Suprapubic skin (tissue), 4 donors: ENCODE measurements at regions not wholly inside any gene's neighbourhood (a gene's known extent, or its start where the extent isn't known, plus 50 kb on each side); places are given as distances from the start of the nearest gene placed in this dataset.

Experiments
- DNase-seq, 2 donors: peaks; one replicate each; pipeline ENCODE4 v3.0.0-alpha.2; 2019; ENCODE audit warnings: low spot score in 2 of 2
- H3K27ac ChIP-seq: fragments of 200-600 bp; sonication (generic); one replicate; pipeline ENCODE4 v1.5.1; 2019
- H3K27me3 ChIP-seq: fragments of 200-600 bp; sonication (generic); one replicate; pipeline ENCODE4 v1.5.1; 2019
- H3K36me3 ChIP-seq: fragments of 200-600 bp; sonication (generic); one replicate; pipeline ENCODE4 v1.5.1; 2019
- H3K4me1 ChIP-seq: fragments of 200-600 bp; sonication (generic); one replicate; pipeline ENCODE4 v1.5.1; 2019
- H3K4me3 ChIP-seq: fragments of 200-600 bp; sonication (generic); one replicate; pipeline ENCODE4 v1.5.1; 2019; ENCODE audit warnings: mild to moderate bottlenecking
- H3K9me3 ChIP-seq: fragments of 200-600 bp; sonication (generic); one replicate; pipeline ENCODE4 v1.5.1; 2019
- CTCF ChIP-seq, 2 donors: fragments of 200-600 bp in 1 of 2; fragments of 450-650 bp in 1 of 2; sonication (generic) in 1 of 2; IDR thresholded peaks; one replicate each; pipeline ENCODE4 v1.5.1; 2016 to 2019; ENCODE audit warnings: antibody characterized with exemption in 2 of 2, mild to moderate bottlenecking in 1 of 2, moderate library complexity in 1 of 2
- EP300 ChIP-seq: sonication (generic); formaldehyde crosslinking; IDR thresholded peaks from one replicate; pipeline ENCODE4 v1.6.1; 2017; ENCODE audit warnings: antibody characterized with exemption
- POLR2A ChIP-seq, 2 donors: fragments of 450-650 bp; IDR thresholded peaks; one replicate each; pipeline ENCODE4 v1.6.1; 2017; ENCODE audit warnings: antibody characterized with exemption in 2 of 2, mild to moderate bottlenecking in 2 of 2, moderate library complexity in 2 of 2
- POLR2AphosphoS5 ChIP-seq, 3 donors: sonication (generic); formaldehyde crosslinking; IDR thresholded peaks; one replicate each; pipeline ENCODE4 v1.6.1; 2017; ENCODE audit warnings: antibody characterized with exemption in 3 of 3
- WGBS: methylation state at CpG from one replicate; pipeline ENCODE4 v1.1.5; 2018; 5-methylcytosine and 5-hydroxymethylcytosine counted together

- WGBS = 69% methylated on average over 12 of the region's 13 CpGs
- Histone ChIP-seq H3K4me1 (no peaks in the 10 kb centered on the region), H3K4me3 (no peak overlapping the region), H3K27me3 (peaks cover 42% of the 10 kb centered on the region), H3K36me3 (no peaks in the 10 kb centered on the region), H3K9me3 (no peaks in the 10 kb centered on the region), H3K27ac (no peak overlapping the region)
- TF ChIP-seq CTCF (IDR thresholded peaks at IDR 0.05) (no peak), POLR2AphosphoS5 (IDR thresholded peaks at IDR 0.05) (no peak)
- DNase-seq = no peak
These were observed 73.8 kb upstream of the KCNG1 start for GRCh38 chr20:51096582-51097267.

- H3K4me3 ChIP-seq = no peak overlapping the region
- TF ChIP-seq EP300 (no peak), POLR2A (IDR thresholded peaks at IDR 0.05) (no peak), POLR2AphosphoS5 (IDR thresholded peaks at IDR 0.05) (no peak), CTCF (IDR thresholded peaks at IDR 0.05) (no peak)
- no peak overlapping the region for H3K27ac ChIP-seq
- no peaks in the 10 kb centered on the region for H3K4me1 ChIP-seq
- no peaks in the 10 kb centered on the region for H3K9me3 ChIP-seq
- no peaks in the 10 kb centered on the region for H3K36me3 ChIP-seq
- WGBS = 62% methylated on average over 7 of the region's 7 CpGs
- peaks cover 48% of the 10 kb centered on the region for H3K27me3 ChIP-seq
- no peak for DNase-seq
These were observed 73.0 kb upstream of the KCNG1 start for GRCh38 chr20:51095633-51096521.

GRCh38 chr20:51094221-51094620 is 71.3 kb upstream of the KCNG1 start:
- Histone ChIP-seq H3K36me3 (no peaks in the 10 kb centered on the region), H3K4me3 (no peak overlapping the region), H3K4me1 (no peaks in the 10 kb centered on the region), H3K27me3 (peaks cover 55% of the 10 kb centered on the region), H3K9me3 (no peaks in the 10 kb centered on the region), H3K27ac (no peak overlapping the region)
- no peak for DNase-seq
- 37% methylated on average over 4 of the region's 4 CpGs for whole genome bisulfite sequencing
- no peak for TF ChIP-seq POLR2AphosphoS5 (IDR thresholded peaks at IDR 0.05)
- no peak for TF ChIP-seq EP300
- no peak for TF ChIP-seq CTCF (IDR thresholded peaks at IDR 0.05)
- no peak for TF ChIP-seq POLR2A (IDR thresholded peaks at IDR 0.05)

GRCh38 chr20:51093240-51093763 is 70.4 kb upstream of the KCNG1 start:
- DNase-seq = no peak
- H3K9me3 ChIP-seq = no peaks in the 10 kb centered on the region
- H3K4me1 ChIP-seq = no peaks in the 10 kb centered on the region
- no peak overlapping the region for H3K4me3 ChIP-seq
- WGBS = 50% methylated on average over 7 of the region's 7 CpGs
- H3K27me3 ChIP-seq = peaks cover 61% of the 10 kb centered on the region
- no peaks in the 10 kb centered on the region for H3K36me3 ChIP-seq
- H3K27ac ChIP-seq = no peak overlapping the region
- TF ChIP-seq POLR2AphosphoS5 (IDR thresholded peaks at IDR 0.05) = no peak
- no peak for TF ChIP-seq CTCF (IDR thresholded peaks at IDR 0.05)
- no peak for TF ChIP-seq POLR2A (IDR thresholded peaks at IDR 0.05)
- TF ChIP-seq EP300 = no peak

GRCh38 chr20:51092338-51092737 is 69.4 kb upstream of the KCNG1 start:
- no peak overlapping the region for H3K4me3 ChIP-seq
- no peaks in the 10 kb centered on the region for H3K9me3 ChIP-seq
- 16% methylated on average over 4 of the region's 4 CpGs for WGBS
- no peaks in the 10 kb centered on the region for H3K4me1 ChIP-seq
- H3K36me3 ChIP-seq = no peaks in the 10 kb centered on the region
- no peak for TF ChIP-seq CTCF (IDR thresholded peaks at IDR 0.05)
- TF ChIP-seq POLR2A (IDR thresholded peaks at IDR 0.05) = no peak
- no peak for TF ChIP-seq EP300
- no peak for TF ChIP-seq POLR2AphosphoS5 (IDR thresholded peaks at IDR 0.05)
- DNase-seq = no peak
- no peak overlapping the region for H3K27ac ChIP-seq
- peaks cover 61% of the 10 kb centered on the region for H3K27me3 ChIP-seq
